Caki2 (cell line): ENCODE measurements at regions not wholly inside any gene's neighbourhood (a gene's known extent, or its start where the extent isn't known, plus 50 kb on each side); places are given as distances from the start of the nearest gene placed in this dataset.
"Not testable (repeated sequence)": the region's sequence is repeated elsewhere in the genome, so short reads cannot be mapped to it uniquely, and the experiment has no call there.

Experiments
- DNase-seq: peaks from one replicate; pipeline ENCODE4 v3.0.0-alpha.2; 2015; ENCODE audit warnings: low read depth
- in situ Hi-C: cut with HindIII; loops from 2 replicates; pipeline ENCODE4 v1.10.0; 2016; ENCODE audit warnings: low sequenced_read_pairs, low pct_unique_long_range_greater_than_20kb, mixed read lengths

GRCh38 chr1:157460381-157460780 is 91.9 kb downstream of the FCRL5 start:
- no peak for DNase-seq
- in situ Hi-C loops: no loop called here

- no peak for DNase-seq
- in situ Hi-C loops: no loop called here
Measured at GRCh38 chr1:157457279-157457678, 95.0 kb downstream of the FCRL5 start.

- in situ Hi-C loops: no loop called here
- no peak for DNase-seq
Measured at GRCh38 chr1:157455318-157455717, 97.0 kb downstream of the FCRL5 start.

- in situ Hi-C loops: no loop called here
- no peak for DNase-seq
Measured at GRCh38 chr1:157450106-157450505, 102.2 kb downstream of the FCRL5 start.

- no peak for DNase-seq
- in situ Hi-C loops: no loop called here
Measured at GRCh38 chr1:157448636-157449035, 103.7 kb downstream of the FCRL5 start.

GRCh38 chr1:157446356-157446755 is 106.0 kb downstream of the FCRL5 start:
- DNase-seq, in situ Hi-C loops: not testable (repeated sequence)

- DNase-seq, in situ Hi-C loops: not testable (repeated sequence)
Measured at GRCh38 chr1:157445616-157446140, 106.6 kb downstream of the FCRL5 start.

- in situ Hi-C loops: no loop called here
- peak; percentile 10 for DNase-seq
Measured at GRCh38 chr1:157442065-157442464, 110.2 kb downstream of the FCRL5 start.

- no peak for DNase-seq
- in situ Hi-C loops: no loop called here
Measured at GRCh38 chr1:157439302-157439954, 112.9 kb downstream of the FCRL5 start.

- DNase-seq: no peak
- in situ Hi-C loops: no loop called here
Measured at GRCh38 chr1:157438613-157439012, 113.7 kb downstream of the FCRL5 start.

GRCh38 chr1:157438146-157438545 is 114.2 kb downstream of the FCRL5 start:
- no peak for DNase-seq
- in situ Hi-C loops: no loop called here

- no peak for DNase-seq
- in situ Hi-C loops: no loop called here
Measured at GRCh38 chr1:157437296-157437695, 115.0 kb downstream of the FCRL5 start.

- in situ Hi-C loops: no loop called here
- DNase-seq: no peak
Measured at GRCh38 chr1:157431751-157432150, 120.6 kb downstream of the FCRL5 start.

- in situ Hi-C loops: no loop called here
- no peak for DNase-seq
Measured at GRCh38 chr1:157429601-157430240, 122.6 kb downstream of the FCRL5 start.

- DNase-seq, in situ Hi-C loops: not testable (repeated sequence)
Measured at GRCh38 chr1:157423764-157424163, 128.6 kb downstream of the FCRL5 start.

GRCh38 chr1:157419845-157420542 is 132.3 kb downstream of the FCRL5 start:
- in situ Hi-C loops: no loop called here
- no peak for DNase-seq

- in situ Hi-C loops: no loop called here
Measured at GRCh38 chr1:157418659-157419058, 133.7 kb downstream of the FCRL5 start.

GRCh38 chr1:157418231-157418630 is 134.1 kb downstream of the FCRL5 start:
- in situ Hi-C loops: no loop called here
- no peak for DNase-seq

More at GRCh38 chr1:157418659-157419058, 133.7 kb downstream of the FCRL5 start:
- DNase-seq: no peak

- in situ Hi-C loops: no loop called here
- DNase-seq: no peak
Measured at GRCh38 chr1:157415661-157416060, 136.7 kb downstream of the FCRL5 start.
